Thymus (tissue), 11 donors: ENCODE measurements at regions not wholly inside any gene's neighbourhood (a gene's known extent, or its start where the extent isn't known, plus 50 kb on each side); places are given as distances from the start of the nearest gene placed in this dataset.

Experiments used
- DNase-seq, 9 donors: peaks; one replicate each; pipeline ENCODE4 v3.0.0-alpha.2; 2013; ENCODE audit warnings: low spot score in 9 of 9, low read depth in 6 of 9, missing footprints in 1 of 9
- H3K27ac ChIP-seq, 2 donors: one replicate each; pipeline ENCODE4 v1.5.1; 2013; ENCODE audit warnings: control low read depth in 1 of 2, low read depth in 1 of 2, low read length in 1 of 2, mild to moderate bottlenecking in 1 of 2, moderate library complexity in 1 of 2
- H3K27me3 ChIP-seq, 2 donors: one replicate each; pipeline ENCODE4 v1.5.1; 2013; ENCODE audit warnings: low read length in 1 of 2; ENCODE audit not compliant: control insufficient read depth in 2 of 2, insufficient read depth in 1 of 2
- H3K36me3 ChIP-seq, 2 donors: one replicate each; pipeline ENCODE4 v1.5.1; 2013; ENCODE audit warnings: low read length in 1 of 2, mild to moderate bottlenecking in 1 of 2, moderate library complexity in 1 of 2; ENCODE audit not compliant: control insufficient read depth in 2 of 2, insufficient read depth in 2 of 2
- H3K4me1 ChIP-seq, 2 donors: one replicate each; pipeline ENCODE4 v1.5.1; 2013; ENCODE audit warnings: low read length in 2 of 2; ENCODE audit not compliant: control insufficient read depth in 2 of 2, insufficient read depth in 2 of 2
- H3K4me3 ChIP-seq, 2 donors: one replicate each; pipeline ENCODE4 v1.5.1; 2013; ENCODE audit warnings: low read length in 2 of 2, control low read depth in 1 of 2, mild to moderate bottlenecking in 1 of 2
- H3K9me3 ChIP-seq, 2 donors: one replicate each; pipeline ENCODE4 v1.5.1; 2013; ENCODE audit warnings: low read length in 1 of 2, mild to moderate bottlenecking in 1 of 2; ENCODE audit not compliant: control insufficient read depth in 2 of 2, insufficient read depth in 1 of 2
- WGBS: extraction: QIAGEN DNeasy Blood & Tissue Kit; methylation state at CpG from one replicate; pipeline ENCODE4 v1.1.7; 2013; 5-methylcytosine and 5-hydroxymethylcytosine counted together
- donor health status: healthy.

GRCh38 chr2:81481242-81481993 lies 1176.9 kb upstream of the LRRTM1 start:
- DNase-seq, result no peak
- no peaks in the 10 kb centered on the region for H3K36me3 ChIP-seq
- H3K4me3 ChIP-seq, result no peak overlapping the region
- H3K27me3 ChIP-seq, result no peaks in the 10 kb centered on the region
- H3K27ac ChIP-seq, result no peak overlapping the region
- no peaks in the 10 kb centered on the region for H3K4me1 ChIP-seq
- peaks cover 0 to 16% of the 10 kb centered on the region in 2 donors for H3K9me3 ChIP-seq
- WGBS, result 96% methylated on average over 39 of the region's 39 CpGs

- Histone ChIP-seq H3K9me3 (peaks cover 2 to 8% of the 10 kb centered on the region in 2 donors), H3K27me3 (no peaks in the 10 kb centered on the region), H3K27ac (no peak overlapping the region), H3K4me3 (no peak overlapping the region), H3K4me1 (no peaks in the 10 kb centered on the region), H3K36me3 (no peaks in the 10 kb centered on the region)
- WGBS, result 96% methylated on average over 29 of the region's 29 CpGs
- no peak for DNase-seq
Observed at GRCh38 chr2:81467096-81467495, 1162.5 kb upstream of the LRRTM1 start.

GRCh38 chr2:81462420-81462819 lies 1157.9 kb upstream of the LRRTM1 start:
- Histone ChIP-seq H3K27ac (no peak overlapping the region), H3K36me3 (no peaks in the 10 kb centered on the region), H3K4me1 (no peaks in the 10 kb centered on the region), H3K27me3 (no peaks in the 10 kb centered on the region), H3K9me3 (peaks cover 2 to 7% of the 10 kb centered on the region in 2 donors), H3K4me3 (no peak overlapping the region)
- WGBS, result 82% methylated on average over 2 of the region's 2 CpGs
- no peak for DNase-seq

GRCh38 chr2:81445176-81445575 lies 1140.6 kb upstream of the LRRTM1 start:
- no peaks in the 10 kb centered on the region for H3K27me3 ChIP-seq
- H3K9me3 ChIP-seq, result no peaks in the 10 kb centered on the region
- no peak overlapping the region for H3K27ac ChIP-seq
- 0% methylated on average over 1 of the region's 1 CpG for WGBS
- DNase-seq, result no peak
- no peaks in the 10 kb centered on the region for H3K4me1 ChIP-seq
- no peaks in the 10 kb centered on the region for H3K36me3 ChIP-seq
- H3K4me3 ChIP-seq, result no peak overlapping the region

- H3K36me3 ChIP-seq, result no peaks in the 10 kb centered on the region
- H3K27me3 ChIP-seq, result no peaks in the 10 kb centered on the region
- H3K4me1 ChIP-seq, result no peaks in the 10 kb centered on the region
- DNase-seq, result no peak
- no peak overlapping the region for H3K4me3 ChIP-seq
- WGBS, result 93% methylated on average over 4 of the region's 4 CpGs
- no peak overlapping the region for H3K27ac ChIP-seq
- no peaks in the 10 kb centered on the region for H3K9me3 ChIP-seq
Observed at GRCh38 chr2:81437456-81438000, 1133.0 kb upstream of the LRRTM1 start.

- Histone ChIP-seq H3K9me3 (no peaks in the 10 kb centered on the region), H3K4me3 (no peak overlapping the region), H3K36me3 (no peaks in the 10 kb centered on the region), H3K4me1 (no peaks in the 10 kb centered on the region), H3K27ac (no peak overlapping the region), H3K27me3 (no peaks in the 10 kb centered on the region)
- no peak for DNase-seq
- WGBS, result 76% methylated on average over 6 of the region's 6 CpGs
Observed at GRCh38 chr2:81436256-81436655, 1131.7 kb upstream of the LRRTM1 start.

- H3K4me3 ChIP-seq, result no peak overlapping the region
- H3K4me1 ChIP-seq, result no peaks in the 10 kb centered on the region
- DNase-seq, result no peak
- WGBS, result 64% methylated on average over 3 of the region's 3 CpGs
- no peaks in the 10 kb centered on the region for H3K36me3 ChIP-seq
- no peak overlapping the region for H3K27ac ChIP-seq
- no peaks in the 10 kb centered on the region for H3K27me3 ChIP-seq
- H3K9me3 ChIP-seq, result peaks cover 0 to 3% of the 10 kb centered on the region in 2 donors
Observed at GRCh38 chr2:81412681-81413080, 1108.1 kb upstream of the LRRTM1 start.

GRCh38 chr2:81403508-81403907 lies 1099.0 kb upstream of the LRRTM1 start:
- Histone ChIP-seq H3K27ac (no peak overlapping the region), H3K9me3 (peaks cover 0 to 13% of the 10 kb centered on the region in 2 donors), H3K27me3 (no peaks in the 10 kb centered on the region), H3K4me1 (no peaks in the 10 kb centered on the region), H3K36me3 (no peaks in the 10 kb centered on the region), H3K4me3 (no peak overlapping the region)
- WGBS, result 96% methylated on average over 2 of the region's 2 CpGs
- no peak for DNase-seq

- 96% methylated on average over 4 of the region's 4 CpGs for WGBS
- Histone ChIP-seq H3K4me3 (no peak overlapping the region), H3K27ac (no peak overlapping the region), H3K27me3 (no peaks in the 10 kb centered on the region), H3K4me1 (no peaks in the 10 kb centered on the region), H3K36me3 (no peaks in the 10 kb centered on the region), H3K9me3 (peaks cover 1 to 9% of the 10 kb centered on the region in 2 donors)
- DNase-seq, result no peak
Observed at GRCh38 chr2:81396417-81397019, 1092.0 kb upstream of the LRRTM1 start.
